ENCODE measurements at regions not wholly inside any gene's neighbourhood (a gene's known extent, or its start where the extent isn't known, plus 50 kb on each side); places are given as distances from the start of the nearest gene placed in this dataset.

DNA sequence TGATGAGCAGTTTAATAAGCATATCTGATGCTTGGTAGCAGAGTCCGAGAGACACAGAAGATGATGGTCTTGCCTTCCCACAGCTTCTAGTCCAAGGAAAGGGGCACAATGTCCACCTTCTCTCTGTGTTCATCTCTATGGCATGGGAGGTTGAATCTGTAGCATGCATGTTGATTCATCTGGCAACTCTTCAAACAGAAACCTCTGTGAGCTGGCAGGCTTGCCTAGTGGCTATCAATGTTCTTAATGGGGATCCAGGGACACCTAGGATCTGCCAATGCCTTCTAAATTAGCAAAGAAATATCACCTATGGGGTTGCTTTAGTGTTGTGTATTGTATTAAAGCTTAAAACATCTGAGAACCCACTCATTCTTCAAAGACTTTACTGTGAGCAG is 170.8 kb downstream of the INO80D start:
- peaks cover 0 to 27% (median 18%) of the 10 kb centered on the region in 4 donors for H3K4me1 ChIP-seq
- H3K36me3 ChIP-seq, result no peaks in the 10 kb centered on the region
- 31 to 66% methylated on average over 1 of the region's 1 CpG for WGBS, 2 donors
- intact Hi-C loops (cut with DNase I), result no loop called here
- H3K9me3 ChIP-seq, result no peaks in the 10 kb centered on the region
- H3K27me3 ChIP-seq, result no peaks in the 10 kb centered on the region
- no peak overlapping the region for H3K4me3 ChIP-seq
- TF ChIP-seq POLR2A (IDR thresholded peaks at IDR 0.05) (no peak), POLR2AphosphoS5 (IDR thresholded peaks at IDR 0.05) (no peak), EP300 (IDR thresholded peaks at IDR 0.05) (no peak)
- TF ChIP-seq, protein P1, sequence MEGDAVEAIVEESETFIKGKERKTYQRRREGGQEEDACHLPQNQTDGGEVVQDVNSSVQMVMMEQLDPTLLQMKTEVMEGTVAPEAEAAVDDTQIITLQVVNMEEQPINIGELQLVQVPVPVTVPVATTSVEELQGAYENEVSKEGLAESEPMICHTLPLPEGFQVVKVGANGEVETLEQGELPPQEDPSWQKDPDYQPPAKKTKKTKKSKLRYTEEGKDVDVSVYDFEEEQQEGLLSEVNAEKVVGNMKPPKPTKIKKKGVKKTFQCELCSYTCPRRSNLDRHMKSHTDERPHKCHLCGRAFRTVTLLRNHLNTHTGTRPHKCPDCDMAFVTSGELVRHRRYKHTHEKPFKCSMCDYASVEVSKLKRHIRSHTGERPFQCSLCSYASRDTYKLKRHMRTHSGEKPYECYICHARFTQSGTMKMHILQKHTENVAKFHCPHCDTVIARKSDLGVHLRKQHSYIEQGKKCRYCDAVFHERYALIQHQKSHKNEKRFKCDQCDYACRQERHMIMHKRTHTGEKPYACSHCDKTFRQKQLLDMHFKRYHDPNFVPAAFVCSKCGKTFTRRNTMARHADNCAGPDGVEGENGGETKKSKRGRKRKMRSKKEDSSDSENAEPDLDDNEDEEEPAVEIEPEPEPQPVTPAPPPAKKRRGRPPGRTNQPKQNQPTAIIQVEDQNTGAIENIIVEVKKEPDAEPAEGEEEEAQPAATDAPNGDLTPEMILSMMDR (IDR thresholded peaks at IDR 0.05), result no peak
- no peak for DNase-seq
- peak overlapping the region in 1 of 4 donors; percentile 28 for H3K27ac ChIP-seq

DNA sequence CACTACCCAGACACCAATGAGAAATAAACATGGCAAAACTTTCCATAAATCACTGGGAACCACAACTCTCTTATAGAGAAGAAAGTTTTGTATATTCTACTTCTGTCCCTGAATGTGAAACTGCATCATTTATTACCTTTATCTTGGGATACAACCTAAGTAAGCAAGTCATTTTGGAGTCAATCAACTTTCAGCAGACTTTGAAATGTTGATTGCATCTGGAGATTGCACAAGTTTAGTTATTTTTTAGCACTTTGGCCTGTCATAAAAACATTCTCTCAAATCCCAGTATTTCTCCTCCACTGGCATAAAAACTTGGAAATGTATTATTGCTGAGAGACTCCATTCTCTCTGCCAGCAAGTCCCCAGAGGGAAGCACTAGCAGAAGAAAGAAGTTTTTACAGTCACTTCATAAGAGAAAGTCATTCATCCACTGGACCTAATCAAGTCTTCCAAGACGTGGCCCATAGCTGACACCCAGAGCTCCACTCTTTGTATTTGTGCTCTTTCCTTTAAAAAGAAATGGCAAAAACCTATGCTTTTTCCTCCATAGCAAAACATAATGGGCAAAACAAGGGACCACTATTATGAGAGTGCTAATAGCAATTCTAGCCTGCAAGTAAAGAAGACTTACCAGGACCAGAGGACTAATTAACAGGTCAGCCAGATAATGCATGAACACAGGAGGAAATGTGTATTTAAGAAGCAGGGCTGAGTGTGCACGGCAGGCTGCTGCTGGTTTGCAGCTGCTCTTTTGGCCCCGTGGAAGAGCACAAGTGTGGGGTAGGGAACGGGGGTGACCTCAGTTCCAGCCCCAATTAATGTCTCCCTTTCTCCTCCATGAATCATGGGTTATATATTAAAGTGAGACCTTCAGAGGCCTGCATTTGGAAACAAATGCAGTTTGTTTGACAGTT is 171.5 kb downstream of the INO80D start:
- WGBS, 2 donors, result 9 to 45% methylated on average over 4 of the region's 4 CpGs
- TF ChIP-seq POLR2A (IDR thresholded peaks at IDR 0.05) (no peak), EP300 (IDR thresholded peaks at IDR 0.05) (no peak), POLR2AphosphoS5 (IDR thresholded peaks at IDR 0.05) (no peak)
- TF ChIP-seq, protein P1 (IDR thresholded peaks at IDR 0.05), result no peak
- no peaks in the 10 kb centered on the region for H3K9me3 ChIP-seq
- H3K27me3 ChIP-seq, result no peaks in the 10 kb centered on the region
- H3K4me1 ChIP-seq, result peaks cover 4 to 33% (median 25%) of the 10 kb centered on the region in 4 donors
- H3K4me3 ChIP-seq, result no peak overlapping the region
- H3K36me3 ChIP-seq, result no peaks in the 10 kb centered on the region
- DNase-seq, result no peak
- H3K27ac ChIP-seq, result peak overlapping the region in 1 of 4 donors; percentile 28
- intact Hi-C loops (cut with DNase I), result no loop called here

GRCh38 chr2:205913668-205914067 is 172.3 kb downstream of the INO80D start:
- no peaks in the 10 kb centered on the region for H3K36me3 ChIP-seq
- no peaks in the 10 kb centered on the region for H3K9me3 ChIP-seq
- H3K27ac ChIP-seq, result no peak overlapping the region
- peaks cover 4 to 39% (median 33%) of the 10 kb centered on the region in 4 donors for H3K4me1 ChIP-seq
- 15 to 61% methylated on average over 1 of the region's 1 CpG for WGBS, 2 donors
- TF ChIP-seq, protein P1 (IDR thresholded peaks at IDR 0.05), result no peak
- TF ChIP-seq EP300 (IDR thresholded peaks at IDR 0.05) (no peak), POLR2AphosphoS5 (IDR thresholded peaks at IDR 0.05) (no peak), POLR2A (IDR thresholded peaks at IDR 0.05) (no peak)
- intact Hi-C loops (cut with DNase I), result no loop called here
- no peak for DNase-seq
- no peak overlapping the region for H3K4me3 ChIP-seq
- no peaks in the 10 kb centered on the region for H3K27me3 ChIP-seq

- H3K27me3 ChIP-seq, result no peaks in the 10 kb centered on the region
- peaks cover 4 to 44% (median 36%) of the 10 kb centered on the region in 4 donors for H3K4me1 ChIP-seq
- TF ChIP-seq, protein P1 (IDR thresholded peaks at IDR 0.05), result no peak
- TF ChIP-seq EP300 (IDR thresholded peaks at IDR 0.05) (no peak), POLR2AphosphoS5 (IDR thresholded peaks at IDR 0.05) (no peak), POLR2A (IDR thresholded peaks at IDR 0.05) (no peak)
- H3K27ac ChIP-seq, result no peak overlapping the region
- no peak overlapping the region for H3K4me3 ChIP-seq
- WGBS, 2 donors, result 93 to 98% methylated on average over 2 of the region's 2 CpGs
- H3K36me3 ChIP-seq, result no peaks in the 10 kb centered on the region
- intact Hi-C loops (cut with DNase I), result no loop called here
- H3K9me3 ChIP-seq, result no peaks in the 10 kb centered on the region
- DNase-seq, result no peak
These were observed 174.7 kb downstream of the INO80D start for GRCh38 chr2:205911306-205911705.

All from sigmoid colon (tissue), 6 donors.